ENCODE measurements at regions not wholly inside any gene's neighbourhood (a gene's known extent, or its start where the extent isn't known, plus 50 kb on each side); places are given as distances from the start of the nearest gene placed in this dataset.

GRCh38 chr10:129325893-129326292, 141.1 kb upstream of the MGMT start:
- CTCF ChIA-PET, result no interaction called here
- Histone ChIP-seq H3K9ac (no peak overlapping the region), H4K20me1 (ENCODE audit: insufficient read depth) (no peaks in the 10 kb centered on the region), H3K9me3 (no peaks in the 10 kb centered on the region), H3K27ac (ENCODE audit: low read depth in 2 of 2, low read length in 1 of 2) (no peak overlapping the region), H3K4me2 (no peak overlapping the region), H3K79me2 (ENCODE audit: insufficient read depth) (no peaks in the 10 kb centered on the region), H3K4me1 (ENCODE audit: control insufficient read depth in 1 of 2, insufficient read depth in 2 of 2, low read depth in 1 of 2, low read length in 1 of 2) (no peaks in the 10 kb centered on the region; a peak in 1 of 4 replicates), H3K36me3 (replicated peaks in 1 of 2; ENCODE audit: control insufficient read depth in 1 of 2, insufficient read depth in 2 of 2, low read length in 1 of 2) (no peaks in the 10 kb centered on the region), H3K27me3 (ENCODE audit: insufficient read depth) (no peaks in the 10 kb centered on the region), H3F3A (replicated peaks; ENCODE audit: insufficient read depth) (no peaks in the 10 kb centered on the region), H3K4me3 (ENCODE audit: low read depth in 2 of 2, low read length in 1 of 2) (no peak overlapping the region), H3K9me2 (no peaks in the 10 kb centered on the region), H2AFZ (ENCODE audit: low read depth) (no peak overlapping the region)
- POLR2A ChIA-PET, result no interaction called here
- 6% methylated on average over 2 of the region's 2 CpGs for WGBS (ENCODE audit: low lambda C conversion rate)
- TF ChIP-seq USF1 (IDR thresholded peaks at IDR 0.05; ENCODE audit: borderline replicate concordance, low read depth) (no peak), ZBTB33 (IDR thresholded peaks at IDR 0.05; ENCODE audit: borderline replicate concordance, low read depth) (no peak), NRF1 (IDR thresholded peaks at IDR 0.05; ENCODE audit: low read depth, low read length) (no peak)
- DNase-seq, result no peak

- no peaks in the 10 kb centered on the region for H3K9me2 ChIP-seq
- H3K4me2 ChIP-seq, result no peak overlapping the region
- no peak for TF ChIP-seq FOSL2 (IDR thresholded peaks at IDR 0.05; ENCODE audit: borderline replicate concordance, low read depth)
- H3K9ac ChIP-seq, result no peak overlapping the region
- ChIA-PET CTCF (interaction anchor here (1.1 kb wide), 1 partner anchor 560 kb away, joined by 3 read pairs; no protein-coding TSS in a partner anchor), POLR2A (no interaction called here)
- no peaks in the 10 kb centered on the region for H3F3A ChIP-seq (replicated peaks; ENCODE audit: insufficient read depth)
- no peaks in the 10 kb centered on the region for H3K9me3 ChIP-seq
- H3K79me2 ChIP-seq (ENCODE audit: insufficient read depth), result no peaks in the 10 kb centered on the region
- no peak overlapping the region for H3K27ac ChIP-seq (ENCODE audit: low read depth in 2 of 2, low read length in 1 of 2)
- no peak overlapping the region for H3K4me3 ChIP-seq (ENCODE audit: low read depth in 2 of 2, low read length in 1 of 2)
- H3K27me3 ChIP-seq (ENCODE audit: insufficient read depth), result no peaks in the 10 kb centered on the region
- no peaks in the 10 kb centered on the region; a peak in 1 of 4 replicates for H3K4me1 ChIP-seq (ENCODE audit: control insufficient read depth in 1 of 2, insufficient read depth in 2 of 2, low read depth in 1 of 2, low read length in 1 of 2)
- no peaks in the 10 kb centered on the region for H3K36me3 ChIP-seq (replicated peaks in 1 of 2; ENCODE audit: control insufficient read depth in 1 of 2, insufficient read depth in 2 of 2, low read length in 1 of 2)
- no peak for DNase-seq
- WGBS (ENCODE audit: low lambda C conversion rate), result 6% methylated on average over 2 of the region's 2 CpGs
- no peak overlapping the region for H2AFZ ChIP-seq (ENCODE audit: low read depth)
- H4K20me1 ChIP-seq (ENCODE audit: insufficient read depth), result no peaks in the 10 kb centered on the region
Observed at GRCh38 chr10:129328546-129328945, 138.5 kb upstream of the MGMT start.

- Histone ChIP-seq H3K4me3 (ENCODE audit: low read depth in 2 of 2, low read length in 1 of 2) (no peak overlapping the region), H3K4me1 (ENCODE audit: control insufficient read depth in 1 of 2, insufficient read depth in 2 of 2, low read depth in 1 of 2, low read length in 1 of 2) (no peaks in the 10 kb centered on the region; a peak in 1 of 4 replicates), H3K79me2 (ENCODE audit: insufficient read depth) (no peaks in the 10 kb centered on the region), H3K9ac (no peak overlapping the region), H3K27ac (ENCODE audit: low read depth in 2 of 2, low read length in 1 of 2) (no peak overlapping the region), H3K4me2 (no peak overlapping the region), H3K9me3 (no peaks in the 10 kb centered on the region), H3K36me3 (replicated peaks in 1 of 2; ENCODE audit: control insufficient read depth in 1 of 2, insufficient read depth in 2 of 2, low read length in 1 of 2) (no peaks in the 10 kb centered on the region), H3K27me3 (ENCODE audit: insufficient read depth) (no peaks in the 10 kb centered on the region), H3K9me2 (no peaks in the 10 kb centered on the region), H3F3A (replicated peaks; ENCODE audit: insufficient read depth) (no peaks in the 10 kb centered on the region), H4K20me1 (ENCODE audit: insufficient read depth) (no peaks in the 10 kb centered on the region), H2AFZ (ENCODE audit: low read depth) (no peak overlapping the region)
- WGBS (ENCODE audit: low lambda C conversion rate), result 43% methylated on average over 17 of the region's 17 CpGs
- ChIA-PET CTCF (interaction anchor here (0.9 kb wide), 1 partner anchor 19 kb away, joined by 3 read pairs; no protein-coding TSS in a partner anchor), POLR2A (no interaction called here)
- no peak for TF ChIP-seq MXI1 (IDR thresholded peaks at IDR 0.05; ENCODE audit: low read depth, low read length)
- no peak for TF ChIP-seq NRF1 (IDR thresholded peaks at IDR 0.05; ENCODE audit: low read depth, low read length)
- no peak for TF ChIP-seq TAF1 (IDR thresholded peaks at IDR 0.05; ENCODE audit: borderline replicate concordance, low read depth, low read length)
- DNase-seq, result no peak
Observed at GRCh38 chr10:129329385-129330055, 137.5 kb upstream of the MGMT start.
